Natural killer cell (primary cell): ENCODE measurements at regions not wholly inside any gene's neighbourhood (a gene's known extent, or its start where the extent isn't known, plus 50 kb on each side); places are given as distances from the start of the nearest gene placed in this dataset.

Source experiments
- ATAC-seq, 3 donors: fragments of 150-1000 bp in 2 of 3; fragments of 200-7000 bp in 1 of 3; cut with Tn5 transposase; 1 replicate in 1 of 3; 2 replicates in 2 of 3; pipeline ENCODE4 v1.10.0; 2021; ENCODE audit warnings: mild to moderate bottlenecking in 2 of 3, moderate library complexity in 2 of 3
- DNase-seq, 2 donors: peaks; one replicate each; pipeline versions ENCODE4 v3.0.0 to v3.0.0-alpha.2; 2013 to 2021; ENCODE audit warnings: mixed read lengths in 1 of 2
- H3K27ac ChIP-seq: one replicate; pipeline ENCODE4 v1.5.1; 2013; ENCODE audit warnings: mild to moderate bottlenecking, low read length
- H3K27me3 ChIP-seq: one replicate; pipeline ENCODE4 v1.6.1; 2013; ENCODE audit warnings: low read length; ENCODE audit not compliant: control insufficient read depth, insufficient read depth
- H3K36me3 ChIP-seq: one replicate; pipeline ENCODE4 v1.6.1; 2013; ENCODE audit warnings: low read length; ENCODE audit not compliant: control insufficient read depth, insufficient read depth
- H3K4me1 ChIP-seq: one replicate; pipeline ENCODE4 v1.6.1; 2013; ENCODE audit warnings: low read length; ENCODE audit not compliant: control insufficient read depth, insufficient read depth
- H3K4me3 ChIP-seq: one replicate; pipeline ENCODE4 v1.5.1; 2013; ENCODE audit warnings: low read length
- H3K9me3 ChIP-seq: one replicate; pipeline ENCODE4 v1.6.1; 2013; ENCODE audit warnings: low read length; ENCODE audit not compliant: control insufficient read depth, insufficient read depth
- H3K27ac Mint-ChIP-seq, 2 donors: one replicate each; pipeline ENCODE4 v1.8.0; 2022; ENCODE audit warnings: mild to moderate bottlenecking in 2 of 2, mixed read lengths in 2 of 2, moderate library complexity in 1 of 2
- H3K27me3 Mint-ChIP-seq, 2 donors: one replicate each; pipeline ENCODE4 v1.8.0; 2022; ENCODE audit warnings: low read depth in 2 of 2, mixed read lengths in 2 of 2
- H3K36me3 Mint-ChIP-seq: one replicate; pipeline ENCODE4 v1.8.0; 2022; ENCODE audit warnings: mixed read lengths
- H3K4me1 Mint-ChIP-seq, 2 donors: one replicate each; pipeline ENCODE4 v1.8.0; 2022; ENCODE audit warnings: mixed read lengths in 2 of 2
- H3K4me3 Mint-ChIP-seq: one replicate; pipeline ENCODE4 v1.8.0; 2022; ENCODE audit warnings: mild to moderate bottlenecking, moderate library complexity, mixed read lengths
- H3K9me3 Mint-ChIP-seq, 2 donors: one replicate each; pipeline ENCODE4 v1.8.0; 2022; ENCODE audit warnings: mixed read lengths in 2 of 2
- CTCF ChIP-seq: fragments of 200-600 bp; IDR thresholded peaks from one replicate; pipeline ENCODE4 v1.8.0; 2022; ENCODE audit warnings: antibody characterized with exemption
- WGBS: methylation state at CpG from one replicate; pipeline ENCODE4 v1.1.7; 2013; ENCODE audit warnings: missing lambda C conversion rate; ENCODE audit not compliant: insufficient coverage; 5-methylcytosine and 5-hydroxymethylcytosine counted together
- intact Hi-C: fragments of 100-400 bp; cut with micrococcal nuclease; formaldehyde crosslinking; loops from one replicate; pipeline ENCODE4 v1.14.2; 2022

GRCh38 chrX:121921258-121921657 is 873.8 kb downstream of the GLUD2 start:
- DNase-seq (no peak), ATAC-seq (no peak)
- 13% methylated on average over 1 of the region's 2 CpGs for WGBS
- Histone ChIP-seq H3K4me3 (no peak overlapping the region), H3K9me3 (no peaks in the 10 kb centered on the region), H3K4me1 (no peaks in the 10 kb centered on the region), H3K27ac (no peak overlapping the region), H3K27me3 (no peaks in the 10 kb centered on the region), H3K36me3 (no peaks in the 10 kb centered on the region)
- Mint-ChIP-seq H3K27me3 (no peaks in the 10 kb centered on the region), H3K27ac (no peak overlapping the region), H3K4me3 (no peak overlapping the region), H3K36me3 (no peaks in the 10 kb centered on the region), H3K4me1 (no peaks in the 10 kb centered on the region), H3K9me3 (peaks cover 4 to 11% of the 10 kb centered on the region in 2 donors)
- TF ChIP-seq CTCF = no peak
- intact Hi-C loops = no loop called here

GRCh38 chrX:121931567-121931966 is 884.2 kb downstream of the GLUD2 start:
- no peaks in the 10 kb centered on the region for H3K27me3 Mint-ChIP-seq
- no peaks in the 10 kb centered on the region for H3K4me1 ChIP-seq
- no peak overlapping the region for H3K27ac ChIP-seq
- H3K4me3 Mint-ChIP-seq = no peak overlapping the region
- ATAC-seq = no peak
- no peaks in the 10 kb centered on the region for H3K27me3 ChIP-seq
- intact Hi-C loops = no loop called here
- H3K9me3 ChIP-seq = no peaks in the 10 kb centered on the region
- H3K4me3 ChIP-seq = no peak overlapping the region
- WGBS = 67% methylated on average over 1 of the region's 2 CpGs
- H3K36me3 ChIP-seq = no peaks in the 10 kb centered on the region
- peaks cover 4 to 12% of the 10 kb centered on the region in 2 donors for H3K9me3 Mint-ChIP-seq
- DNase-seq = no peak
- H3K27ac Mint-ChIP-seq = no peak overlapping the region
- TF ChIP-seq CTCF = no peak
- H3K4me1 Mint-ChIP-seq = no peaks in the 10 kb centered on the region
- H3K36me3 Mint-ChIP-seq = no peaks in the 10 kb centered on the region

- no peaks in the 10 kb centered on the region for H3K9me3 ChIP-seq
- Mint-ChIP-seq H3K27ac (no peak overlapping the region), H3K27me3 (no peaks in the 10 kb centered on the region), H3K9me3 (peaks cover 4 to 15% of the 10 kb centered on the region in 2 donors), H3K36me3 (no peaks in the 10 kb centered on the region), H3K4me3 (no peak overlapping the region), H3K4me1 (no peaks in the 10 kb centered on the region)
- H3K36me3 ChIP-seq = no peaks in the 10 kb centered on the region
- H3K4me1 ChIP-seq = no peaks in the 10 kb centered on the region
- 78% methylated on average over 1 of the region's 2 CpGs for WGBS
- no peak for DNase-seq
- H3K27ac ChIP-seq = no peak overlapping the region
- no peak for TF ChIP-seq CTCF
- intact Hi-C loops = no loop called here
- no peak overlapping the region for H3K4me3 ChIP-seq
- H3K27me3 ChIP-seq = no peaks in the 10 kb centered on the region
- ATAC-seq = no peak
These were observed 885.3 kb downstream of the GLUD2 start for GRCh38 chrX:121932688-121933087.

GRCh38 chrX:121949041-121949760 is 901.8 kb downstream of the GLUD2 start:
- H3K4me3 Mint-ChIP-seq = no peak overlapping the region
- DNase-seq (no peak), ATAC-seq (no peak)
- no peaks in the 10 kb centered on the region for H3K36me3 Mint-ChIP-seq
- Histone ChIP-seq H3K9me3 (no peaks in the 10 kb centered on the region), H3K27me3 (no peaks in the 10 kb centered on the region), H3K27ac (no peak overlapping the region), H3K4me3 (no peak overlapping the region), H3K36me3 (no peaks in the 10 kb centered on the region), H3K4me1 (no peaks in the 10 kb centered on the region)
- no peak for TF ChIP-seq CTCF
- peaks cover 0 to 10% of the 10 kb centered on the region in 2 donors for H3K9me3 Mint-ChIP-seq
- H3K27ac Mint-ChIP-seq = no peak overlapping the region
- H3K4me1 Mint-ChIP-seq = no peaks in the 10 kb centered on the region
- no peaks in the 10 kb centered on the region for H3K27me3 Mint-ChIP-seq
- 81% methylated on average over 6 of the region's 7 CpGs for WGBS
- intact Hi-C loops = no loop called here
